ENCODE measurements at regions not wholly inside any gene's neighbourhood (a gene's known extent, or its start where the extent isn't known, plus 50 kb on each side); places are given as distances from the start of the nearest gene placed in this dataset.

DNA sequence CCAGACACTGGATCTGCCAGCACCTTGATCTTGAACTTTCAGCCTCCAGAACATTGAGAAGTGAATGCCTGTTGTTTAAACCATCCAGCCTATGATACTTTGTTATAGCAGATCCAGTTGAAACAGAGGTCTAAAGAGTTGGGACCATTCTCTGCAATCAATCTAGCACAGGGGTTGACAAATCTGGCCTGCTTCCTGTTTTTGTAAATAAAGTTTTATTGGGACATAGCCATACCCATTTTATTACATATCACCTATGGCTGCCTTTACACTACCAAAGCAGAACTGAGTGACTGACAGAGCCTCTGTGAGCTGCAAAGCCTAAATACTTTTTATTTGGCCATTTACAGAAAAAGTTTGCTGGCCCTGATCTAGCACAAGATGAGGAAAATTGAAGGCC lies 62.0 kb downstream of the BARX1 start:
- Histone ChIP-seq H3K4me1 (no peaks in the 10 kb centered on the region), H3K36me3 (no peaks in the 10 kb centered on the region), H3K9me3 (peaks cover 0 to 25% (median 22%) of the 10 kb centered on the region in 8 donors), H3K4me3 (no peak overlapping the region), H3K27me3 (replicated peaks in 1 of 7) (peaks cover 0 to 10% (median 0%) of the 10 kb centered on the region in 7 donors), H3K27ac (no peak overlapping the region)
- no peak for DNase-seq
- TF ChIP-seq POLR2AphosphoS5 (IDR thresholded peaks at IDR 0.05), result no peak
- TF ChIP-seq POLR2A (IDR thresholded peaks at IDR 0.05), result no peak
- TF ChIP-seq, protein P1, sequence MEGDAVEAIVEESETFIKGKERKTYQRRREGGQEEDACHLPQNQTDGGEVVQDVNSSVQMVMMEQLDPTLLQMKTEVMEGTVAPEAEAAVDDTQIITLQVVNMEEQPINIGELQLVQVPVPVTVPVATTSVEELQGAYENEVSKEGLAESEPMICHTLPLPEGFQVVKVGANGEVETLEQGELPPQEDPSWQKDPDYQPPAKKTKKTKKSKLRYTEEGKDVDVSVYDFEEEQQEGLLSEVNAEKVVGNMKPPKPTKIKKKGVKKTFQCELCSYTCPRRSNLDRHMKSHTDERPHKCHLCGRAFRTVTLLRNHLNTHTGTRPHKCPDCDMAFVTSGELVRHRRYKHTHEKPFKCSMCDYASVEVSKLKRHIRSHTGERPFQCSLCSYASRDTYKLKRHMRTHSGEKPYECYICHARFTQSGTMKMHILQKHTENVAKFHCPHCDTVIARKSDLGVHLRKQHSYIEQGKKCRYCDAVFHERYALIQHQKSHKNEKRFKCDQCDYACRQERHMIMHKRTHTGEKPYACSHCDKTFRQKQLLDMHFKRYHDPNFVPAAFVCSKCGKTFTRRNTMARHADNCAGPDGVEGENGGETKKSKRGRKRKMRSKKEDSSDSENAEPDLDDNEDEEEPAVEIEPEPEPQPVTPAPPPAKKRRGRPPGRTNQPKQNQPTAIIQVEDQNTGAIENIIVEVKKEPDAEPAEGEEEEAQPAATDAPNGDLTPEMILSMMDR (IDR thresholded peaks at IDR 0.05 in 8 of 11, conservative IDR thresholded peaks at IDR 0.05 in 3 of 11), result no peak
- intact Hi-C loops (cut with DNase I; ENCODE audit: low total_unique reads), result no loop called here

DNA sequence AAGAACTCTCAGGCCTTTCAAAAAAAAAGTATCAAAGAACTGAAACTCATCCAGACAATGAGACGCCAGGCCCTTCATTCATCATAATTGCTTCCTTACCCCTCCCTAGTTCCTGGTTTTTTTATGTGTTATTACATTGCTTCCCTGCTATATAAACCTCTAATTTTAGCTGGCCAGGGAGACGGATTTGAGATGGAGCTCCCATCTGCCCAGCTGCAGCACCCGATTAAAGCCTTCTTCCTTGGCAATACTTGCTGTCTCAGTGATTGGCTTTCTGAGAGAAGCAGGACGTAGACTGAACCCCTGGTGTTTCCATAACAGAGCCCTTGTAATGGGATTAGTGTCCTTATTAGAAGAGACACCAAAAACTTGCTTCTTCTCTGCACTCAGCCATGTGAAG lies 62.4 kb downstream of the BARX1 start:
- Histone ChIP-seq H3K36me3 (no peaks in the 10 kb centered on the region), H3K4me1 (no peaks in the 10 kb centered on the region), H3K9me3 (peaks cover 0 to 27% (median 22%) of the 10 kb centered on the region in 8 donors), H3K27me3 (replicated peaks in 1 of 7) (peaks cover 0 to 10% (median 0%) of the 10 kb centered on the region in 7 donors), H3K4me3 (no peak overlapping the region), H3K27ac (no peak overlapping the region)
- no peak for DNase-seq
- 70 to 85% (median 79%) methylated on average over 4 of the region's 4 CpGs for WGBS, 5 donors
- intact Hi-C loops (cut with DNase I; ENCODE audit: low total_unique reads), result no loop called here
- TF ChIP-seq, protein P1 (IDR thresholded peaks at IDR 0.05 in 8 of 11, conservative IDR thresholded peaks at IDR 0.05 in 3 of 11), result no peak
- TF ChIP-seq POLR2A (IDR thresholded peaks at IDR 0.05), result no peak
- TF ChIP-seq POLR2AphosphoS5 (IDR thresholded peaks at IDR 0.05), result no peak

DNA sequence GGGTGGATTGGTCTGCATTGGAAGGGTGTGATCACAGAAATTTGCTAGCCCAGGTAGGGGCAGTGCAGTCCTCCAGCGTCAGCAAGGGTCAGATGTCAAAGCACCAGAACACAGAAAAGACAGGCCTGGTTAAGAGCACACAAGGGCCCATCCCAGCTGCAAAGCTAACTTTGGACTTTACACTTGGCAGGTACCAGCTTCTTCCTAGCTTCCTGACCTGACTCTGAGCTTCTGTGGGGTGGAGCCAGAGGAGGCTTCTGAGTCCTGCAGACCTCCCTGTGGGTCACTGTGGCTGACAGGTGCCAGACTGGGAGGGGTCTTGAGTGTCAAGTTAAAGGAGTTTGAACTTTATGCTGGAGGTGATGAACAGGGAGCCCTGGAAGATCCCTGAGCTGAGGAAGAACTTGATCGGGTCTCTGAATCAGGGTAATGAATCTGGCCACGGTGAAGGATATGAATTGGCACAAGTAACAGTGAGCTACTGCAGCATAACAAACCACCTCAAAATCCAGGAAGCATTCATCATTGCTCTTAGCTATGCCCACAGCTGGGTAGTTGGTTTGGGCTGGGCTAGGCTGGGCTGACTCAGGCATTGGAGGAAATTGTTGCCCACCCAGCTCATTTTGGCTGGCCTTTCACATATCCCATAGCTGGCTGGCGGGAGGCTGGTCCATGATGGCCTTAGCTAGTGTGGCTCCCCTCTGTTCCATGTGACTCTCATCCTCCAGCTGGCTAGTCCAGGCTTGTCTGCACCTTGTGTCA lies 63.4 kb downstream of the BARX1 start:
- peaks cover 0 to 10% (median 0%) of the 10 kb centered on the region in 7 donors for H3K27me3 ChIP-seq (replicated peaks in 1 of 7)
- 79 to 95% (median 86%) methylated on average over 3 to 4 of the region's 4 CpGs for WGBS, 5 donors
- no peak overlapping the region for H3K27ac ChIP-seq
- TF ChIP-seq POLR2A (IDR thresholded peaks at IDR 0.05) (no peak), POLR2AphosphoS5 (IDR thresholded peaks at IDR 0.05) (no peak)
- TF ChIP-seq, protein P1 (IDR thresholded peaks at IDR 0.05 in 8 of 11, conservative IDR thresholded peaks at IDR 0.05 in 3 of 11), result no peak
- no peak overlapping the region for H3K4me3 ChIP-seq
- H3K4me1 ChIP-seq, result no peaks in the 10 kb centered on the region
- peaks cover 0 to 34% (median 22%) of the 10 kb centered on the region in 8 donors for H3K9me3 ChIP-seq
- peak; percentile 46 for DNase-seq
- no peaks in the 10 kb centered on the region for H3K36me3 ChIP-seq
- intact Hi-C loops (cut with DNase I; ENCODE audit: low total_unique reads), result no loop called here

DNA sequence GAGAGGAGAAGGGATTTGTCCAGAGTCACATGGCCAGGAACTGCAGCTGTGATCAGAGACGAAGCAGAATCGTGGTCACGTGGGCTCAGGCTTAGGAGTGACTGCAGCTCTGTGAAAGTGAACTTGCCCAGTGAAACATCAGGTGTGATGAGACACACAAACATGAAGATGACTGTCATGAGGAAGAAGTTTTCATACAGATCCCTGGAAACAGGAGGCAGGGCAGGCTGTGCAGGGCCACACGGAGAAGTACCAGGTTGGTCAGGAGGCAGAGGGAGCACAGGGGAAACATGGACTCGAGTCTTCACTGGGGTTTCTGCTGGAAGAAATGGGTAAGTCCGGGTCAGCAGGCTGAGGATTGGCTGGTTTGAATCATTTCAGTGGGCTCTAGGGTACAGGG lies 64.1 kb downstream of the BARX1 start:
- no peaks in the 10 kb centered on the region for H3K4me1 ChIP-seq
- intact Hi-C loops (cut with DNase I; ENCODE audit: low total_unique reads), result no loop called here
- no peak overlapping the region for H3K27ac ChIP-seq
- H3K4me3 ChIP-seq, result no peak overlapping the region
- no peaks in the 10 kb centered on the region for H3K36me3 ChIP-seq
- H3K9me3 ChIP-seq, result peaks cover 0 to 34% (median 22%) of the 10 kb centered on the region in 8 donors
- peaks cover 0 to 9% (median 0%) of the 10 kb centered on the region in 7 donors for H3K27me3 ChIP-seq (replicated peaks in 1 of 7)
- 71 to 81% (median 75%) methylated on average over 6 of the region's 6 CpGs for WGBS, 5 donors
- peak; percentile 37 for DNase-seq
- TF ChIP-seq POLR2AphosphoS5 (IDR thresholded peaks at IDR 0.05), result no peak
- TF ChIP-seq POLR2A (IDR thresholded peaks at IDR 0.05), result no peak
- TF ChIP-seq, protein P1 (IDR thresholded peaks at IDR 0.05 in 8 of 11, conservative IDR thresholded peaks at IDR 0.05 in 3 of 11), result no peak

All from spleen (tissue), 11 donors.